GM23338 (cell line): ENCODE measurements at regions not wholly inside any gene's neighbourhood (a gene's known extent, or its start where the extent isn't known, plus 50 kb on each side); places are given as distances from the start of the nearest gene placed in this dataset.

Experiments used
- ATAC-seq: fragments of 200-7000 bp; cut with Tn5 transposase; 3 replicates; pipeline ENCODE4 v1.9.1; 2020
- DNase-seq: peaks from one replicate; pipeline ENCODE4 v3.0.0-alpha.2; 2015; ENCODE audit warnings: low spot score
- H2AFZ ChIP-seq: fragments of 200-600 bp; sonication (generic); 2 replicates; pipeline ENCODE4 v1.8.0; 2016; ENCODE audit warnings: antibody characterized with exemption, mild to moderate bottlenecking, moderate library complexity
- H3F3A ChIP-seq: fragments of 200-600 bp; sonication (generic); replicated peaks from 2 replicates; pipeline ENCODE4 v1.8.0; 2017; ENCODE audit warnings: antibody characterized with exemption, mixed run types, low read depth
- H3K27ac ChIP-seq: fragments of 200-600 bp; sonication (generic); 2 replicates; pipeline ENCODE4 v1.6.1; 2016; ENCODE audit warnings: low read depth
- H3K27me3 ChIP-seq: fragments of 200-600 bp; sonication (generic); 2 replicates; pipeline ENCODE4 v1.8.0; 2016; ENCODE audit warnings: mild to moderate bottlenecking, mixed run types, moderate library complexity; ENCODE audit not compliant: insufficient read depth
- H3K36me3 ChIP-seq: fragments of 200-600 bp; sonication (generic); 2 replicates; pipeline ENCODE4 v1.8.0; 2016; ENCODE audit warnings: mild to moderate bottlenecking; ENCODE audit not compliant: insufficient read depth
- H3K4me1 ChIP-seq: fragments of 200-600 bp; sonication (generic); 2 replicates; pipeline ENCODE4 v1.8.0; 2016; ENCODE audit warnings: mild to moderate bottlenecking, moderate library complexity; ENCODE audit not compliant: insufficient read depth
- H3K4me2 ChIP-seq: fragments of 200-600 bp; sonication (generic); 2 replicates; pipeline ENCODE4 v1.7.1; 2017; ENCODE audit warnings: mixed run types
- H3K4me3 ChIP-seq: fragments of 200-600 bp; sonication (generic); 2 replicates; pipeline ENCODE4 v1.6.1; 2016; ENCODE audit warnings: mixed run types
- H3K79me2 ChIP-seq: fragments of 200-600 bp; sonication (generic); replicated peaks from 2 replicates; pipeline ENCODE4 v1.8.0; 2017; ENCODE audit warnings: mild to moderate bottlenecking; ENCODE audit not compliant: insufficient read depth
- H3K9me2 ChIP-seq: fragments of 200-600 bp; sonication (generic); 2 replicates; pipeline ENCODE4 v1.8.0; 2017; ENCODE audit not compliant: insufficient read depth
- H4K20me1 ChIP-seq: fragments of 200-600 bp; sonication (generic); replicated peaks from 2 replicates; pipeline ENCODE4 v1.8.0; 2017; ENCODE audit warnings: mild to moderate bottlenecking; ENCODE audit not compliant: insufficient read depth
- H3K27ac Mint-ChIP-seq: 2 replicates; pipeline ENCODE4 v1.8.0; 2020; ENCODE audit warnings: inconsistent platforms, mild to moderate bottlenecking, moderate library complexity, mixed read lengths
- H3K27me3 Mint-ChIP-seq: 3 replicates; pipeline ENCODE4 v1.8.0; 2022; ENCODE audit warnings: low read depth, mild to moderate bottlenecking, moderate library complexity, mixed read lengths, inconsistent platforms; ENCODE audit not compliant: insufficient read depth, poor library complexity
- H3K36me3 Mint-ChIP-seq: 3 replicates; pipeline ENCODE4 v1.8.0; 2021; ENCODE audit warnings: low read depth, mild to moderate bottlenecking, inconsistent platforms, moderate library complexity, mixed read lengths
- H3K4me1 Mint-ChIP-seq: 3 replicates; pipeline ENCODE4 v1.8.0; 2020; ENCODE audit warnings: mild to moderate bottlenecking, inconsistent platforms, mixed read lengths
- H3K4me3 Mint-ChIP-seq: 3 replicates; pipeline ENCODE4 v1.8.0; 2021; ENCODE audit warnings: moderate library complexity, mild to moderate bottlenecking, inconsistent platforms, mixed read lengths
- H3K9me3 Mint-ChIP-seq: 3 replicates; pipeline ENCODE4 v1.8.0; 2020; ENCODE audit warnings: moderate library complexity, mild to moderate bottlenecking, inconsistent platforms, mixed read lengths
- CREB1 ChIP-seq: fragments of 250-450 bp; sonication (Bioruptor Pico); IDR thresholded peaks from 2 replicates; pipeline ENCODE4 v1.5.0; 2020; ENCODE audit warnings: low read depth, mild to moderate bottlenecking, moderate library complexity
- ETS1 ChIP-seq: IDR thresholded peaks from 2 replicates; pipeline ENCODE4 v1.6.1; 2016; ENCODE audit warnings: antibody characterized with exemption
- EZH2 ChIP-seq: fragments of 200-600 bp; sonication (generic); IDR thresholded peaks from one replicate; pipeline ENCODE4 v1.8.0; 2017; ENCODE audit warnings: antibody characterized with exemption, mild to moderate bottlenecking, low read depth; ENCODE audit not compliant: unreplicated experiment
- EZH2phosphoT487 ChIP-seq: fragments of 200-600 bp; sonication (generic); IDR thresholded peaks from one replicate; pipeline ENCODE4 v1.8.1; 2018; ENCODE audit warnings: antibody characterized with exemption; ENCODE audit not compliant: unreplicated experiment
- JUNB ChIP-seq: IDR thresholded peaks from one replicate; pipeline ENCODE4 v1.6.1; 2016; ENCODE audit warnings: antibody characterized with exemption; ENCODE audit not compliant: unreplicated experiment
- NANOG ChIP-seq: IDR thresholded peaks from 2 replicates; pipeline ENCODE4 v1.6.1; 2016; ENCODE audit warnings: antibody characterized with exemption, borderline replicate concordance
- POLR2AphosphoS5 ChIP-seq: IDR thresholded peaks from 2 replicates; pipeline ENCODE4 v1.6.1; 2016; ENCODE audit warnings: antibody characterized with exemption, low read depth
- REST ChIP-seq: IDR thresholded peaks from one replicate; pipeline ENCODE4 v1.6.1; 2018; ENCODE audit warnings: antibody characterized with exemption; ENCODE audit not compliant: unreplicated experiment
- STAT1 ChIP-seq: IDR thresholded peaks from one replicate; pipeline ENCODE4 v1.6.1; 2016; ENCODE audit warnings: antibody characterized with exemption; ENCODE audit not compliant: unreplicated experiment
- ZNF114 ChIP-seq: fragments of 250-450 bp; sonication (Bioruptor Pico); IDR thresholded peaks from 2 replicates; pipeline ENCODE4 v1.5.0; 2020; ENCODE audit warnings: mild to moderate bottlenecking, moderate library complexity
- ZNF331 ChIP-seq: fragments of 250-450 bp; sonication (Bioruptor Pico); IDR thresholded peaks from 2 replicates; pipeline ENCODE4 v1.5.0; 2020; ENCODE audit warnings: low read depth, mild to moderate bottlenecking, moderate library complexity
- ZNF462 ChIP-seq: fragments of 250-450 bp; sonication (Bioruptor Pico); IDR thresholded peaks from 2 replicates; pipeline ENCODE4 v1.5.0; 2020; ENCODE audit warnings: mild to moderate bottlenecking, moderate library complexity
- TF ChIP-seq, protein P1 (sequence below), 2 experiments: fragments of 200-600 bp in 1 of 2; sonication (generic) in 1 of 2; conservative IDR thresholded peaks; 2 replicates each; pipeline versions ENCODE4 v1.5.1 to v1.6.1; 2016 to 2017; ENCODE audit warnings: antibody characterized with exemption in 2 of 2, low read depth in 2 of 2, mild to moderate bottlenecking in 2 of 2, moderate library complexity in 1 of 2

- no peak overlapping the region for H3K4me2 ChIP-seq
- no peak for TF ChIP-seq EZH2phosphoT487
- TF ChIP-seq, protein P1, sequence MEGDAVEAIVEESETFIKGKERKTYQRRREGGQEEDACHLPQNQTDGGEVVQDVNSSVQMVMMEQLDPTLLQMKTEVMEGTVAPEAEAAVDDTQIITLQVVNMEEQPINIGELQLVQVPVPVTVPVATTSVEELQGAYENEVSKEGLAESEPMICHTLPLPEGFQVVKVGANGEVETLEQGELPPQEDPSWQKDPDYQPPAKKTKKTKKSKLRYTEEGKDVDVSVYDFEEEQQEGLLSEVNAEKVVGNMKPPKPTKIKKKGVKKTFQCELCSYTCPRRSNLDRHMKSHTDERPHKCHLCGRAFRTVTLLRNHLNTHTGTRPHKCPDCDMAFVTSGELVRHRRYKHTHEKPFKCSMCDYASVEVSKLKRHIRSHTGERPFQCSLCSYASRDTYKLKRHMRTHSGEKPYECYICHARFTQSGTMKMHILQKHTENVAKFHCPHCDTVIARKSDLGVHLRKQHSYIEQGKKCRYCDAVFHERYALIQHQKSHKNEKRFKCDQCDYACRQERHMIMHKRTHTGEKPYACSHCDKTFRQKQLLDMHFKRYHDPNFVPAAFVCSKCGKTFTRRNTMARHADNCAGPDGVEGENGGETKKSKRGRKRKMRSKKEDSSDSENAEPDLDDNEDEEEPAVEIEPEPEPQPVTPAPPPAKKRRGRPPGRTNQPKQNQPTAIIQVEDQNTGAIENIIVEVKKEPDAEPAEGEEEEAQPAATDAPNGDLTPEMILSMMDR (conservative IDR thresholded peaks at IDR 0.05; ENCODE audit: low read depth in 2 of 2), result no peak
- TF ChIP-seq STAT1, result no peak
- no peak for TF ChIP-seq CREB1
- no peak for TF ChIP-seq REST
- no peak for TF ChIP-seq POLR2AphosphoS5
- TF ChIP-seq EZH2, result no peak
- TF ChIP-seq ZNF331 (CRISPR knock-in tag), result no peak
- no peak for TF ChIP-seq NANOG
- TF ChIP-seq JUNB, result no peak
- no peak for TF ChIP-seq ETS1
- TF ChIP-seq ZNF114 (CRISPR knock-in tag), result no peak
- TF ChIP-seq ZNF462 (CRISPR knock-in tag), result no peak
- H3K79me2 ChIP-seq, result no peaks in the 10 kb centered on the region
- Mint-ChIP-seq H3K36me3 (peaks cover 13% of the 10 kb centered on the region), H3K27me3 (peaks cover 7% of the 10 kb centered on the region), H3K27ac (no peak overlapping the region), H3K4me3 (no peak overlapping the region), H3K9me3 (peaks cover 4% of the 10 kb centered on the region; the same call in 2 of the 3 replicates), H3K4me1 (peaks cover 18% of the 10 kb centered on the region)
- peak overlapping the region; percentile 63; the same call in 1 of the 2 replicates for H2AFZ ChIP-seq
- ATAC-seq (no peak), DNase-seq (no peak)
- H3K9me2 ChIP-seq, result no peaks in the 10 kb centered on the region; the same call in 1 of the 2 replicates
- H3K36me3 ChIP-seq, result no peaks in the 10 kb centered on the region
- no peak overlapping the region for H3K27ac ChIP-seq
- no peaks in the 10 kb centered on the region for H4K20me1 ChIP-seq
- H3K27me3 ChIP-seq, result no peaks in the 10 kb centered on the region
- H3K4me1 ChIP-seq, result peaks cover 19% of the 10 kb centered on the region
- H3K4me3 ChIP-seq, result no peak overlapping the region
- H3F3A ChIP-seq, result no peaks in the 10 kb centered on the region
Measured at GRCh38 chr10:53574024-53574423, 801.4 kb upstream of the MBL2 start.
